Colonic mucosa (tissue), 4 donors: ENCODE measurements at regions not wholly inside any gene's neighbourhood (a gene's known extent, or its start where the extent isn't known, plus 50 kb on each side); places are given as distances from the start of the nearest gene placed in this dataset.
"Not testable (repeated sequence)": the region's sequence is repeated elsewhere in the genome, so short reads cannot be mapped to it uniquely, and the experiment has no call there.

Experiments
- DNase-seq: peaks from one replicate; pipeline ENCODE4 v3.0.0-alpha.2; 2020
- H3K27ac ChIP-seq: fragments of 200-600 bp; one replicate; pipeline ENCODE4 v1.8.0; 2021
- H3K27me3 ChIP-seq: fragments of 200-600 bp; one replicate; pipeline ENCODE4 v1.8.0; 2021
- H3K36me3 ChIP-seq: fragments of 200-600 bp; one replicate; pipeline ENCODE4 v1.8.0; 2021
- H3K4me1 ChIP-seq: fragments of 200-600 bp; one replicate; pipeline ENCODE4 v1.8.0; 2021; ENCODE audit warnings: mild to moderate bottlenecking
- H3K4me3 ChIP-seq: fragments of 200-600 bp; one replicate; pipeline ENCODE4 v1.8.0; 2021
- H3K9ac ChIP-seq, 2 donors: one replicate each; pipeline ENCODE4 v1.7.0; 2013; ENCODE audit warnings: control low read depth in 2 of 2, low read depth in 2 of 2, low read length in 2 of 2
- H3K9me3 ChIP-seq: fragments of 200-600 bp; one replicate; pipeline ENCODE4 v1.8.0; 2021
- CTCF ChIP-seq: fragments of 200-600 bp; IDR thresholded peaks from one replicate; pipeline ENCODE4 v1.8.0; 2022; ENCODE audit warnings: antibody characterized with exemption, mild to moderate bottlenecking
- intact Hi-C: fragments of 100-400 bp; cut with DNase I; formaldehyde crosslinking; loops from one replicate; pipeline ENCODE4 v1.14.1; 2022
- donor health status: healthy.
- donor health status: DM: no; HTN: no; CAD: no.
- donor health status: DM: no; HTN: no; CAD: no.

DNA sequence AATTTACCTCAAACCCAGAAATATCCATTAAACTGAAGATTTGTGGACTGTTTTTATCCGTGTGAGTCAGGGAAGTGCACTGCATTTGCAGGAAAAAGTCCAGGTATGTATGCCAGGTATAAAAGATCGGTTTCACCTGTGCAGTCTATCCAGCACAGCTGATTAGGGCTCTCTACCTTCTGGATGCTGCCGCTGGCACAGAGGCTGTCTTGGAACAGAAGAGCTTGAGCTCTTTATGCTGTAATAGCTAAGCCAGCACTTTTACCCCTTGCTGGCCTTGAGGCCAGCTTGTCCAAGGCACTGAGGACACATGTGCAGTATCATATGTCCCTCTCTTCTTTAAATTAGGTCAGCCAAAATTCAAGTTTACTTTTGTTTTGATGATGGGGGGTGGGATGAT is 851.0 kb downstream of the DIAPH3 start:
- H3K9me3 ChIP-seq = no peaks in the 10 kb centered on the region
- no peak overlapping the region for H3K27ac ChIP-seq
- H3K36me3 ChIP-seq = no peaks in the 10 kb centered on the region
- H3K9ac ChIP-seq = no peak overlapping the region
- H3K4me1 ChIP-seq = no peaks in the 10 kb centered on the region
- TF ChIP-seq CTCF = no peak
- no peaks in the 10 kb centered on the region for H3K27me3 ChIP-seq
- H3K4me3 ChIP-seq = no peak overlapping the region
- DNase-seq = no peak
- intact Hi-C loops = loop anchor here (10.0 kb wide), 1 partner anchor 1688 kb away; no protein-coding TSS in a partner anchor

GRCh38 chr13:59318320-59318930 is 845.3 kb downstream of the DIAPH3 start:
- intact Hi-C loops = loop anchor here (10.0 kb wide), 1 partner anchor 1694 kb away; no protein-coding TSS in a partner anchor
- peak; percentile 64 for TF ChIP-seq CTCF
- peak; percentile 68 for DNase-seq
- no peak overlapping the region for H3K4me3 ChIP-seq
- no peak overlapping the region for H3K27ac ChIP-seq
- H3K36me3 ChIP-seq = no peaks in the 10 kb centered on the region
- H3K9me3 ChIP-seq = no peaks in the 10 kb centered on the region
- no peaks in the 10 kb centered on the region for H3K27me3 ChIP-seq
- H3K9ac ChIP-seq = no peak overlapping the region
- no peaks in the 10 kb centered on the region for H3K4me1 ChIP-seq

GRCh38 chr13:59319276-59319675 is 844.5 kb downstream of the DIAPH3 start:
- no peaks in the 10 kb centered on the region for H3K9me3 ChIP-seq
- no peak overlapping the region for H3K4me3 ChIP-seq
- H3K27me3 ChIP-seq = no peaks in the 10 kb centered on the region
- no peak for DNase-seq
- H3K9ac ChIP-seq = no peak overlapping the region
- H3K36me3 ChIP-seq = no peaks in the 10 kb centered on the region
- no peak for TF ChIP-seq CTCF
- intact Hi-C loops = loop anchor here (10.0 kb wide), 1 partner anchor 1694 kb away; no protein-coding TSS in a partner anchor
- H3K27ac ChIP-seq = no peak overlapping the region
- H3K4me1 ChIP-seq = no peaks in the 10 kb centered on the region

GRCh38 chr13:59320021-59320420 is 843.7 kb downstream of the DIAPH3 start:
- TF ChIP-seq CTCF = no peak
- no peak for DNase-seq
- Histone ChIP-seq H3K36me3 (no peaks in the 10 kb centered on the region), H3K4me1 (no peaks in the 10 kb centered on the region), H3K9ac (no peak overlapping the region), H3K27me3 (no peaks in the 10 kb centered on the region), H3K4me3 (no peak overlapping the region), H3K27ac (no peak overlapping the region), H3K9me3 (no peaks in the 10 kb centered on the region)
- intact Hi-C loops = no loop called here

DNA sequence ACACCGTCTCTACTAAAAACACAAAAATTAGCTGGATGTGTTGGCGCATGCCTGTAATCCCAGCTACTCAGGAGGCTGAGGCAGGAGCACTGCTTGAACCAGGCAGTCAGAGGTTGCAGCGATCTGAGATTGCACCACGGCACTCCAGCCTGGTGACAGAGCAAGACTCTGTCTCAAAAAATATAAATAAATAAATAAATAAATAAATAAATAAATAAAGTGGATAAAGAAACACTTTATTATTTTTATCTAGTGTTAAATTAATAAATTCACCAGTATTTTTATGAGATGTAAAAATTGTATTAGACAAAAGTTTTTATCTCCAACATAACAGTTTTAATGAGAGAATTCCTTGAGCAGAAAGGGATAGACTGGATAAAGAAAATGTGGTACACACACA is 839.3 kb downstream of the DIAPH3 start:
- H3K36me3 ChIP-seq, H3K27ac ChIP-seq, intact Hi-C loops, H3K9me3 ChIP-seq, H3K9ac ChIP-seq, DNase-seq, H3K4me3 ChIP-seq, H3K27me3 ChIP-seq, H3K4me1 ChIP-seq: not testable (repeated sequence)

DNA sequence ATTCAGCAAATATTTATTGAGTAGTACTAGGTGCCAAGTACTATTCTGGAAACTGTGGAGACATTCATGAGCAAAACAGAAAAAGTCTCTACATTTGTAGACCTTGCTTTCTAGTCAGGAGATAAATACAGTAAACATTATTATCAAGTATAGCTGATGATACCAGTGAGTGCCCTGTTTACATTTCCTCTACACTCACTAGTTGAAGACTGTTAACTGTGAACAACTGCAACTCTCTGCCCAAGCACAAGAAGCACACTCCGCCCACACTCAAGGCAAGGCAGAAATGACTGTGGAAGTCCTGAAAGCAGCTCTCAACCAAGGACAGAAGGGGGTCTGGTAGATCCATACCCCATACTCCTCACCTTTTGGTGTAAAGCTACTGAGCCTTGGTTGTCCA is 837.0 kb downstream of the DIAPH3 start:
- no peak for TF ChIP-seq CTCF
- Histone ChIP-seq H3K36me3 (no peaks in the 10 kb centered on the region), H3K9ac (no peak overlapping the region), H3K4me3 (no peak overlapping the region), H3K27ac (no peak overlapping the region), H3K9me3 (no peaks in the 10 kb centered on the region), H3K27me3 (no peaks in the 10 kb centered on the region), H3K4me1 (no peaks in the 10 kb centered on the region)
- no peak for DNase-seq
- intact Hi-C loops = no loop called here
